DND-41 (cell line): ENCODE measurements at regions not wholly inside any gene's neighbourhood (a gene's known extent, or its start where the extent isn't known, plus 50 kb on each side); places are given as distances from the start of the nearest gene placed in this dataset.

Experiments
- ATAC-seq: fragments of 200-7000 bp; cut with Tn5 transposase; 3 replicates; pipeline ENCODE4 v1.9.1; 2021; ENCODE audit warnings: low read depth; ENCODE audit not compliant: insufficient read depth
- DNase-seq: peaks from one replicate; pipeline ENCODE4 v3.0.0-alpha.2; 2020
- H2AFZ ChIP-seq: 2 replicates; pipeline ENCODE4 v1.6.0; 2012; ENCODE audit warnings: low read depth, low read length
- H3K27ac ChIP-seq: 2 replicates; pipeline ENCODE4 v1.5.1; 2012; ENCODE audit warnings: low read length, inconsistent platforms
- H3K27me3 ChIP-seq: fragments of 200-600 bp; sonication (generic); 2 replicates; pipeline ENCODE4 v1.6.0; 2012; ENCODE audit warnings: low read length, mild to moderate bottlenecking, inconsistent platforms; ENCODE audit not compliant: insufficient read depth, poor library complexity
- H3K36me3 ChIP-seq: 2 replicates; pipeline ENCODE4 v1.5.1; 2012; ENCODE audit warnings: low read length, inconsistent platforms; ENCODE audit not compliant: insufficient read depth
- H3K4me1 ChIP-seq: 2 replicates; pipeline ENCODE4 v1.5.1; 2012; ENCODE audit warnings: mild to moderate bottlenecking, low read length; ENCODE audit not compliant: insufficient read depth
- H3K4me2 ChIP-seq: 2 replicates; pipeline ENCODE4 v1.6.0; 2012; ENCODE audit warnings: mild to moderate bottlenecking, moderate library complexity, low read length, inconsistent platforms; ENCODE audit not compliant: insufficient read depth
- H3K4me3 ChIP-seq, 2 experiments: fragments of 200-600 bp in 1 of 2; shearing (Covaris generic) in 1 of 2; 2 replicates each; pipeline ENCODE4 v1.5.1; 2012 to 2016; ENCODE audit warnings: inconsistent platforms in 2 of 2, low read length in 2 of 2, mild to moderate bottlenecking in 2 of 2, low read depth in 1 of 2, moderate library complexity in 1 of 2
- H3K79me2 ChIP-seq: 2 replicates; pipeline ENCODE4 v1.6.0; 2012; ENCODE audit warnings: low read length, inconsistent platforms; ENCODE audit not compliant: insufficient read depth
- H3K9ac ChIP-seq: 2 replicates; pipeline ENCODE4 v1.6.0; 2012; ENCODE audit warnings: low read depth, mild to moderate bottlenecking, inconsistent platforms, low read length, moderate library complexity
- H3K9me3 ChIP-seq: 2 replicates; pipeline ENCODE4 v1.5.1; 2012; ENCODE audit warnings: low read length, moderate library complexity, mild to moderate bottlenecking, inconsistent platforms; ENCODE audit not compliant: insufficient read depth, severe bottlenecking
- H4K20me1 ChIP-seq: 2 replicates; pipeline ENCODE4 v1.6.0; 2012; ENCODE audit warnings: low read length; ENCODE audit not compliant: insufficient read depth
- EZH2 ChIP-seq: IDR thresholded peaks from 3 replicates; pipeline ENCODE4 v1.6.1; 2012; ENCODE audit warnings: borderline replicate concordance, low read depth, mild to moderate bottlenecking, moderate library complexity, low read length, inconsistent platforms; ENCODE audit not compliant: severe bottlenecking
- TF ChIP-seq, protein P1 (sequence below): IDR thresholded peaks from 2 replicates; pipeline ENCODE4 v1.5.1; 2012; ENCODE audit warnings: borderline replicate concordance, low read length, moderate library complexity, mild to moderate bottlenecking; ENCODE audit not compliant: poor library complexity, severe bottlenecking; ENCODE audit errors: extremely low read depth

DNA sequence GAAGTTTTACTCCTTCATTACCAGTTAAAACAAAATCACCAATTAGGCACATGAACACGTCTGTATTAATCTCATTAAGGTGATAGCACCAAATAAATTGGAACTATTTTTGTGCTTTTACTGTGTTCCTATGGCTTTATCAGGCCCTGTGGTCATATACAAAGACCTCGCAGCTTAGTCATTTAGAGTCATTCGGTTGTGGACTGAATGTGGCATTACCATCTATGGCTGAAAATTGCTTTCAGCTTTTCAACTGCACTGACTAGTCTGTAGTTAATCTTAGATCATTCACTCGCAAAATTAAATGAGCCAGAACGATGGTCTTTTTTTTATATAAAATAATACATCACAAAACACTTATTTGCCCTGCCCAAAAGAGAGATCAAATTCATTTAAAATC is 601.7 kb downstream of the NR4A2 start:
- H3K27me3 ChIP-seq = no peaks in the 10 kb centered on the region
- no peaks in the 10 kb centered on the region for H4K20me1 ChIP-seq
- no peak overlapping the region for H3K4me2 ChIP-seq
- DNase-seq = no peak
- no peak overlapping the region for H3K4me3 ChIP-seq
- H3K9me3 ChIP-seq = no peaks in the 10 kb centered on the region
- no peak for ATAC-seq
- no peak overlapping the region for H3K27ac ChIP-seq
- no peak overlapping the region for H3K9ac ChIP-seq
- no peaks in the 10 kb centered on the region for H3K79me2 ChIP-seq
- TF ChIP-seq, protein P1, sequence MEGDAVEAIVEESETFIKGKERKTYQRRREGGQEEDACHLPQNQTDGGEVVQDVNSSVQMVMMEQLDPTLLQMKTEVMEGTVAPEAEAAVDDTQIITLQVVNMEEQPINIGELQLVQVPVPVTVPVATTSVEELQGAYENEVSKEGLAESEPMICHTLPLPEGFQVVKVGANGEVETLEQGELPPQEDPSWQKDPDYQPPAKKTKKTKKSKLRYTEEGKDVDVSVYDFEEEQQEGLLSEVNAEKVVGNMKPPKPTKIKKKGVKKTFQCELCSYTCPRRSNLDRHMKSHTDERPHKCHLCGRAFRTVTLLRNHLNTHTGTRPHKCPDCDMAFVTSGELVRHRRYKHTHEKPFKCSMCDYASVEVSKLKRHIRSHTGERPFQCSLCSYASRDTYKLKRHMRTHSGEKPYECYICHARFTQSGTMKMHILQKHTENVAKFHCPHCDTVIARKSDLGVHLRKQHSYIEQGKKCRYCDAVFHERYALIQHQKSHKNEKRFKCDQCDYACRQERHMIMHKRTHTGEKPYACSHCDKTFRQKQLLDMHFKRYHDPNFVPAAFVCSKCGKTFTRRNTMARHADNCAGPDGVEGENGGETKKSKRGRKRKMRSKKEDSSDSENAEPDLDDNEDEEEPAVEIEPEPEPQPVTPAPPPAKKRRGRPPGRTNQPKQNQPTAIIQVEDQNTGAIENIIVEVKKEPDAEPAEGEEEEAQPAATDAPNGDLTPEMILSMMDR = no peak
- no peak for TF ChIP-seq EZH2
- H2AFZ ChIP-seq = no peak overlapping the region
- H3K4me1 ChIP-seq = no peaks in the 10 kb centered on the region
- H3K36me3 ChIP-seq = no peaks in the 10 kb centered on the region

DNA sequence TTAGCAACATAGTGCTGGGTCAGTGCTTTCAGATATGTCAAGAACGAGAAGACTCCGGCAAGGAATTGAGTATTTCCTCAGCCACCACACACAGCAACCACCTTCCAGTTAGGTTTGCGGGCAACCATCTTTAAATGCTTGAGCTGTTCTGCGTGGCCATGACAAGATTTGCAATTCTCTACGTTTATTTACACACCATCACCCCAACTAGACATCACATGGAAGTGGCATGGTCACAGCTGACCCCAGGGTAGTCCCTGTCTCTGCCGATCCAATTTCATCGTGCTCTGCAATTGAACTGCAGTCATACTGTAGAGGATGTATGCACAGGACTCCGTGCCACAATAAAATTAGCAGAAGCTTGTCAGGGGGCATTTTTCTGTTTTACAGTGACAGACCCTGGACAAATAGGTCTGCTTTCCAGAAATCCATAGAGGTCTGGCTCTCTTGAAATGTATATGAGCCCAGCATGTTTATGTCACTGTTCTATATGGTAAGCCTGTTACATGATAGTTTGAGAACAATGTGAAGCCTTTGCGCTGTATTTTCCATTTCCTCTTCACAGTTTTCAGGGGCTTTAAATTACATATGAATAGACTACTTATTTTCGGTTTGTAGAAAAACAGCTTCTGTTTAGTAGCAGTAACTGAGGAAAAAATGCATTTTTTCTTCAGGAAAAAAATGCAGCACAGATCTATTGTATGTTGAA is 605.2 kb downstream of the NR4A2 start:
- no peak overlapping the region for H3K27ac ChIP-seq
- ATAC-seq (no peak), DNase-seq (no peak)
- no peak overlapping the region for H2AFZ ChIP-seq
- H3K4me3 ChIP-seq = no peak overlapping the region
- H3K36me3 ChIP-seq = no peaks in the 10 kb centered on the region
- H3K79me2 ChIP-seq = no peaks in the 10 kb centered on the region
- H3K27me3 ChIP-seq = no peaks in the 10 kb centered on the region
- H4K20me1 ChIP-seq = no peaks in the 10 kb centered on the region
- TF ChIP-seq, protein P1 = no peak
- TF ChIP-seq EZH2 = no peak
- no peaks in the 10 kb centered on the region for H3K4me1 ChIP-seq
- H3K9me3 ChIP-seq = no peaks in the 10 kb centered on the region
- no peak overlapping the region for H3K4me2 ChIP-seq
- no peak overlapping the region for H3K9ac ChIP-seq

DNA sequence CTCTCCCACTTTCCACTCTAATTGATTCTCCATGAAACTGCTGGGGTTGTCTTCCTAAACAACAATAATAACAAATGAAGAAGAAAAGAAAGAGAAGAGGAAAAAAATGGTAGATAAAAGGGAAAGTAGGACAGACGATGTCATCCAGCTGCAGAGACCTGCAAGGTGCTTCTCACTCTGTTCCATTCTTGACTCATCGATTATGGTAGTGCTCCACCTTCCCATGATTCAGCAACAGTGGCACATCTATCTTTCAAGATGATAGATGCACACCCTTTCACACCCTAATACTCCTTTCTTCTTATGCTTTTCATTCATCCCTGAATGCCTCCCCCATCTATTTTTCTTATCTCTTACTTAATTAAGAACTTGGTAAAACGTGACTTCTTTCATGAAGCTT is 610.2 kb downstream of the NR4A2 start:
- ATAC-seq = no peak
- TF ChIP-seq EZH2 = no peak
- TF ChIP-seq, protein P1 = no peak
- no peaks in the 10 kb centered on the region for H3K79me2 ChIP-seq
- H3K36me3 ChIP-seq = no peaks in the 10 kb centered on the region
- H3K9ac ChIP-seq = no peak overlapping the region
- no peaks in the 10 kb centered on the region for H4K20me1 ChIP-seq
- H3K4me2 ChIP-seq = no peak overlapping the region
- DNase-seq = no peak
- no peaks in the 10 kb centered on the region for H3K27me3 ChIP-seq
- H2AFZ ChIP-seq = no peak overlapping the region
- H3K4me3 ChIP-seq = no peak overlapping the region
- no peaks in the 10 kb centered on the region for H3K9me3 ChIP-seq
- H3K27ac ChIP-seq = no peak overlapping the region
- no peaks in the 10 kb centered on the region for H3K4me1 ChIP-seq
